Adipocyte (in vitro differentiated cells): ENCODE measurements at regions not wholly inside any gene's neighbourhood (a gene's known extent, or its start where the extent isn't known, plus 50 kb on each side); places are given as distances from the start of the nearest gene placed in this dataset.

Experiments used
- DNase-seq: peaks from one replicate; pipeline ENCODE4 v3.0.0-alpha.2; 2015; ENCODE audit warnings: low read depth
- H3K27me3 ChIP-seq: replicated peaks from 2 replicates; pipeline ENCODE4 v1.7.0; 2013; ENCODE audit warnings: mild to moderate bottlenecking, low read length, moderate library complexity; ENCODE audit not compliant: control insufficient read depth, insufficient read depth
- H3K36me3 ChIP-seq: 2 replicates; pipeline ENCODE4 v1.7.0; 2013; ENCODE audit warnings: low read length, mild to moderate bottlenecking, moderate library complexity; ENCODE audit not compliant: control insufficient read depth, insufficient read depth, severe bottlenecking
- H3K4me1 ChIP-seq: 2 replicates; pipeline ENCODE4 v1.7.0; 2013; ENCODE audit warnings: mild to moderate bottlenecking, low read length, moderate library complexity; ENCODE audit not compliant: control insufficient read depth, insufficient read depth
- H3K4me3 ChIP-seq: 2 replicates; pipeline ENCODE4 v1.7.0; 2013; ENCODE audit warnings: mild to moderate bottlenecking, low read length, moderate library complexity
- H3K9ac ChIP-seq: 2 replicates; pipeline ENCODE4 v1.7.0; 2013; ENCODE audit warnings: mild to moderate bottlenecking, low read length, moderate library complexity
- H3K9me3 ChIP-seq: 2 replicates; pipeline ENCODE4 v1.7.0; 2013; ENCODE audit warnings: mild to moderate bottlenecking, low read length, moderate library complexity; ENCODE audit not compliant: control insufficient read depth

GRCh38 chr3:150300852-150301517 lies 107.1 kb upstream of the TSC22D2 start:
- no peak for DNase-seq
- no peaks in the 10 kb centered on the region for H3K9me3 ChIP-seq

GRCh38 chr3:150300388-150300787 lies 107.7 kb upstream of the TSC22D2 start:
- DNase-seq = peak; percentile 14
- no peaks in the 10 kb centered on the region for H3K9me3 ChIP-seq
- no peak overlapping the region for H3K9ac ChIP-seq
- H3K4me1 ChIP-seq = no peaks in the 10 kb centered on the region
- H3K36me3 ChIP-seq = no peaks in the 10 kb centered on the region
- no peaks in the 10 kb centered on the region for H3K27me3 ChIP-seq
- no peak overlapping the region for H3K4me3 ChIP-seq

More at GRCh38 chr3:150300852-150301517, 107.1 kb upstream of the TSC22D2 start:
- Histone ChIP-seq H3K36me3 (no peaks in the 10 kb centered on the region), H3K27me3 (no peaks in the 10 kb centered on the region), H3K4me3 (no peak overlapping the region), H3K4me1 (no peaks in the 10 kb centered on the region), H3K9ac (no peak overlapping the region)

GRCh38 chr3:150299201-150299600 lies 108.9 kb upstream of the TSC22D2 start:
- Histone ChIP-seq H3K9ac (no peak overlapping the region), H3K36me3 (no peaks in the 10 kb centered on the region), H3K27me3 (no peaks in the 10 kb centered on the region), H3K4me1 (no peaks in the 10 kb centered on the region), H3K9me3 (no peaks in the 10 kb centered on the region), H3K4me3 (no peak overlapping the region)
- DNase-seq = no peak

GRCh38 chr3:150296966-150297365 lies 111.1 kb upstream of the TSC22D2 start:
- H3K36me3 ChIP-seq = no peaks in the 10 kb centered on the region
- H3K4me1 ChIP-seq = peaks cover 13% of the 10 kb centered on the region
- H3K27me3 ChIP-seq = no peaks in the 10 kb centered on the region
- no peak overlapping the region for H3K4me3 ChIP-seq
- no peak for DNase-seq
- H3K9ac ChIP-seq = no peak overlapping the region
- no peaks in the 10 kb centered on the region for H3K9me3 ChIP-seq

- Histone ChIP-seq H3K4me3 (no peak overlapping the region), H3K36me3 (no peaks in the 10 kb centered on the region), H3K4me1 (peaks cover 13% of the 10 kb centered on the region), H3K27me3 (no peaks in the 10 kb centered on the region), H3K9ac (no peak overlapping the region), H3K9me3 (no peaks in the 10 kb centered on the region)
- DNase-seq = peak; percentile 60
Observed at GRCh38 chr3:150296123-150296735, 111.9 kb upstream of the TSC22D2 start.

GRCh38 chr3:150293401-150294001 lies 114.6 kb upstream of the TSC22D2 start:
- peak; percentile 55 for DNase-seq
- Histone ChIP-seq H3K9ac (no peak overlapping the region), H3K4me1 (peaks cover 13% of the 10 kb centered on the region), H3K27me3 (no peaks in the 10 kb centered on the region), H3K4me3 (peak overlapping the region; percentile 11), H3K9me3 (no peaks in the 10 kb centered on the region), H3K36me3 (no peaks in the 10 kb centered on the region)

- no peaks in the 10 kb centered on the region for H3K9me3 ChIP-seq
- H3K4me3 ChIP-seq = peak overlapping the region; percentile 11
- H3K27me3 ChIP-seq = no peaks in the 10 kb centered on the region
- H3K9ac ChIP-seq = no peak overlapping the region
- no peaks in the 10 kb centered on the region for H3K36me3 ChIP-seq
- peaks cover 13% of the 10 kb centered on the region for H3K4me1 ChIP-seq
- peak; percentile 71 for DNase-seq
Observed at GRCh38 chr3:150292891-150293290, 115.2 kb upstream of the TSC22D2 start.

GRCh38 chr3:150291515-150291914 lies 116.6 kb upstream of the TSC22D2 start:
- H3K36me3 ChIP-seq = no peaks in the 10 kb centered on the region

GRCh38 chr3:150286390-150287147 lies 121.5 kb upstream of the TSC22D2 start:
- H3K36me3 ChIP-seq = no peaks in the 10 kb centered on the region
- H3K9me3 ChIP-seq = peaks cover 5% of the 10 kb centered on the region
- H3K4me3 ChIP-seq = no peak overlapping the region
- H3K27me3 ChIP-seq = no peaks in the 10 kb centered on the region
- no peak overlapping the region for H3K9ac ChIP-seq
- H3K4me1 ChIP-seq = no peaks in the 10 kb centered on the region
- DNase-seq = peak; percentile 56

More at GRCh38 chr3:150291515-150291914, 116.6 kb upstream of the TSC22D2 start:
- Histone ChIP-seq H3K9me3 (no peaks in the 10 kb centered on the region), H3K9ac (no peak overlapping the region), H3K4me3 (no peak overlapping the region), H3K27me3 (no peaks in the 10 kb centered on the region), H3K4me1 (peaks cover 13% of the 10 kb centered on the region)
- DNase-seq = no peak

GRCh38 chr3:150285601-150286000 lies 122.5 kb upstream of the TSC22D2 start:
- peaks cover 5% of the 10 kb centered on the region for H3K9me3 ChIP-seq
- H3K4me3 ChIP-seq = no peak overlapping the region
- no peaks in the 10 kb centered on the region for H3K36me3 ChIP-seq
- no peak overlapping the region for H3K9ac ChIP-seq
- DNase-seq = no peak
- no peaks in the 10 kb centered on the region for H3K4me1 ChIP-seq
- H3K27me3 ChIP-seq = no peaks in the 10 kb centered on the region

- Histone ChIP-seq H3K4me1 (peaks cover 11% of the 10 kb centered on the region), H3K27me3 (no peaks in the 10 kb centered on the region), H3K9me3 (peaks cover 5% of the 10 kb centered on the region), H3K4me3 (no peak overlapping the region), H3K9ac (no peak overlapping the region), H3K36me3 (no peaks in the 10 kb centered on the region)
- no peak for DNase-seq
Observed at GRCh38 chr3:150278843-150279381, 129.2 kb upstream of the TSC22D2 start.
